GM19043 (cell line): ENCODE measurements at regions not wholly inside any gene's neighbourhood (a gene's known extent, or its start where the extent isn't known, plus 50 kb on each side); places are given as distances from the start of the nearest gene placed in this dataset.

Experiments used
- ATAC-seq: cut with Tn5 transposase; IDR thresholded peaks from one replicate; pipeline ENCODE4 v1.9.1; 2021; ENCODE audit warnings: low read depth; ENCODE audit not compliant: unreplicated experiment

- no peak for ATAC-seq
These were observed 236.8 kb upstream of the NCAM1 start for GRCh38 chr11:112724496-112724790.

- ATAC-seq: no peak
These were observed 235.6 kb upstream of the NCAM1 start for GRCh38 chr11:112725636-112726035.

- ATAC-seq: no peak
These were observed 233.8 kb upstream of the NCAM1 start for GRCh38 chr11:112727341-112727841.

GRCh38 chr11:112728288-112728687, 232.9 kb upstream of the NCAM1 start:
- ATAC-seq: no peak

- ATAC-seq: no peak
These were observed 232.5 kb upstream of the NCAM1 start for GRCh38 chr11:112728716-112729115.

- no peak for ATAC-seq
These were observed 230.6 kb upstream of the NCAM1 start for GRCh38 chr11:112730591-112730990.

GRCh38 chr11:112731538-112731937, 229.7 kb upstream of the NCAM1 start:
- ATAC-seq: no peak

GRCh38 chr11:112732031-112732430, 229.2 kb upstream of the NCAM1 start:
- no peak for ATAC-seq

GRCh38 chr11:112734207-112734606, 227.0 kb upstream of the NCAM1 start:
- ATAC-seq: no peak

GRCh38 chr11:112735470-112735869, 225.8 kb upstream of the NCAM1 start:
- no peak for ATAC-seq

- ATAC-seq: no peak
These were observed 217.2 kb upstream of the NCAM1 start for GRCh38 chr11:112744041-112744440.

GRCh38 chr11:112745973-112746372, 215.2 kb upstream of the NCAM1 start:
- ATAC-seq: no peak

- ATAC-seq: no peak
These were observed 213.0 kb upstream of the NCAM1 start for GRCh38 chr11:112748252-112748651.

GRCh38 chr11:112748713-112749543, 212.3 kb upstream of the NCAM1 start:
- no peak for ATAC-seq

GRCh38 chr11:112751329-112751728, 209.9 kb upstream of the NCAM1 start:
- ATAC-seq: no peak

- ATAC-seq: no peak
These were observed 209.4 kb upstream of the NCAM1 start for GRCh38 chr11:112751772-112752171.

- no peak for ATAC-seq
These were observed 208.7 kb upstream of the NCAM1 start for GRCh38 chr11:112752563-112752962.

- ATAC-seq: no peak
These were observed 207.5 kb upstream of the NCAM1 start for GRCh38 chr11:112753706-112754105.

- no peak for ATAC-seq
These were observed 201.8 kb upstream of the NCAM1 start for GRCh38 chr11:112759418-112759817.

GRCh38 chr11:112760396-112761059, 200.7 kb upstream of the NCAM1 start:
- no peak for ATAC-seq

GRCh38 chr11:112761911-112762706, 199.1 kb upstream of the NCAM1 start:
- no peak for ATAC-seq
